Stimulated activated CD8-positive, alpha-beta memory T cell treated with anti-CD3 and anti-CD28 coated beads, Interleukin-15, amount 100 ng/mL, for 48 hours (primary cell): ENCODE measurements at regions not wholly inside any gene's neighbourhood (a gene's known extent, or its start where the extent isn't known, plus 50 kb on each side); places are given as distances from the start of the nearest gene placed in this dataset.

ENCODE experiments used
- DNase-seq, 2 donors: peaks; one replicate each; pipeline ENCODE4 v3.0.0-alpha.2; 2020; ENCODE audit warnings: low read depth in 2 of 2

DNA sequence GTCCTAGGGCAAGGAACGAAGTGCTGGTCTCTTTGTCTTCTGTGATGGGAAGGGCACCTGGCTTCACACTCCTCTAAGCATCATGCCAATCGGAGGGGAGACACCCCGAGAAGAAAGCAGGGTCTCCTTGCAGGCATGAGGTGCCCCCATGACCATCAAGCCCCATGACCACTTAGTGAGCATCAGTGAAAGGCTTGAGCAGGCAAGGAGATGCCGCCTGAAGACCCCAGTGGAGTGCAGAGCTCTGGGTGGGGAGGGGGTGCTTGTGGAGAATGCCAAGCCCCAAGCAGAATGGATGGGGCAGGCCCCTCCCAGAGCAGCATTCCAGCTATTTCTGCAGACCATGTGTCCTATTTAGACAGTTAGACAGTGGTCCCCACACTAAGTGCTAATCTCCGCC lies 232.7 kb upstream of the TNRC6C start:
- DNase-seq, result no peak

GRCh38 chr17:77726549-77727006 lies 231.9 kb upstream of the TNRC6C start:
- DNase-seq, result no peak

DNA sequence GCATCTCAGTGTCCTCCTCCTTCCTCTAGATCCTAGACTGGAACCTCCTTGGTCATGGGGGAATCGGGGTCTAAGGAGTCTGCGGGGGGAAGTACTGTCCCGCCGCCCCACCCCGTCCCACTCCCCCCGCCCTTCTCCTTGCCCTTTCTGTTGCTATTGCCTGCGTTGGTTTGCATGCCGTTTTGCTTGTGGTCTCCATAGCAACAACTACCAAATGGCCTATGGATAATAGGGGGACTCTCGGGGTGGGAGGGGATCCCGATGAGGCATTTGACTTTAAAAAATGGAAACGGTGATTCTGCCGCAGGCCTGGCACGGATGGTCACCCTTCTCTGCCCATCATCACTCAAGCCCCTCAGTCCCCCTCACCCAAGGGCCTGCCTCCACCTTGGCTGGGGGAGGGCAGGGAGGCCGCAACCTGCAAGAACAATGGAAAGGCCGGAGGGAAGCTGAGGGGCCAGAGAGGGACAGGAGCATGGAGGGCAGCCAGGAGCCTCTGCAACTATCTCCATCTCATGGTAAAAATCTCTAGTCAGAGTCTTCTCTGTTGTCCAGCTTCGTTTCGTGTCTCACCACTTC lies 231.4 kb upstream of the TNRC6C start:
- no peak for DNase-seq

DNA sequence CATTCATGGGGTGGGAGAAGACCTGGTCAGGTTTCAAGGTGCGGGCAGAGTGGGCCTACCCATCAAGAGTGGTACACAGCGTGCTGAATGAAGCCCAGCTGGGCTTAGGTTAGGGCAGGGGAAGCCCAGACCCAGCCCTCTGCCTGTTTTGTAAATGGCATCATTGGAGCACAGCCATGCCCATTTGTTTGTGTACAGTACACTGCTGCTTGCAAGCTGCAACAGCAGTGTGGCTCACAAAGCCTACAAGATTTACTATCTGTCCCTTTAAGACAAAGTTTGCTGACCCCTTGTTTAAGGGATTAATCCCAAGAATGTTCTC lies 230.1 kb upstream of the TNRC6C start:
- DNase-seq, result no peak

GRCh38 chr17:77728871-77729270 lies 229.6 kb upstream of the TNRC6C start:
- no peak for DNase-seq

DNA sequence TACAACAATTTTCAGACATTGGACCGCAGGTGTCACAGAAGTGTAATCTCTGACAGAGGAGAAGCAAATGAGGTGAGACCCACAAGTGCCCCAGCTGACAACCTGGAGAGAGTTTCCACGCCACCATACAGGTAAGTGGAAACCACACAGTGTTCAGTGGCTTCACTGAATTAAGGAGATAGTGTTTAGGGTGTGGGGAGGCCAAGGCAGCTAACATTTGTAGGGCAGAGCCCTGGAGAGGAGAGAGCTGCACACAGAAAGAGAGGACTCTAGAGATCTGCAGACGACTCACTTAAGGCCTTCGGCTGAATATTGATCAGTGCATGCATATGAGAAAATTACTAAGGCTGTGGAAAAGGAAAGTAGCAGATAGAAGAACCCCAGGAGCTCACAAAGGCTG lies 228.9 kb upstream of the TNRC6C start:
- no peak for DNase-seq

GRCh38 chr17:77730376-77730775 lies 228.1 kb upstream of the TNRC6C start:
- DNase-seq, result no peak

- no peak for DNase-seq
Observed at GRCh38 chr17:77733576-77734296, 224.8 kb upstream of the TNRC6C start.

DNA sequence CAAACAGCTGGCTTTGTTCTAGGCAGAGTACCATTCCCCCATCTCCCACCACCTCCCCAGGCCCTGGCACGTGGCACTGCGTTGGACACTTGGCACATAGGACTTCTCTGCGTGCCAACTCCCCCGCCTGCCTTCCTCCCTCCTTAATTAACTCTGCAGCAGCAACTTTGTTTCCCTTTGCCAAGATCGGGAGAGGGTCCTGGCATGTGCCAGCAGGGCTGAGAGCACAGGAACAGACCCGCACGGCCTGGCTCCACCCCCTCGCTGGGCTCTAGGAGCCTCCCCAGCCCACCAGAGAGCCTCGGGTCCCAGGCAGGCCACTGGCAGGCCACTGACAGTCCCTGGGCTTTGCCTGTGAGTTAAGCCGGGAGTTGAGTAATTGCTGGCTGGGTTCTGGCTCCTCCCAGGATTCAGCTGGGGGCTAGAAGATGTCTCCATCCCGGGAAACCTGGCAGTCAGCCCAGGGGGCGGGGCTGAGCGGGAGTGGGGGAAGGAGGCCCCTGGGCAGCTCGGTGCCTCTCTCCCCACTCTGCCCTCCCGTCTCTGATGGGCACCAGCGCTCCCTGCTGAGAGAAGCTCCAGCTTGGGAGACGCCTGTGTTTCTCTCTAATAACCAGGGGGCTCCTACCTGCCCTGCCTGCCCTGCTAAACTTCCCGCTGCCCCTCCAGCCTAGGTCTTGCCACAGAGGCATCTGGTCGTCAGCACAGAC lies 224.0 kb upstream of the TNRC6C start:
- no peak for DNase-seq

DNA sequence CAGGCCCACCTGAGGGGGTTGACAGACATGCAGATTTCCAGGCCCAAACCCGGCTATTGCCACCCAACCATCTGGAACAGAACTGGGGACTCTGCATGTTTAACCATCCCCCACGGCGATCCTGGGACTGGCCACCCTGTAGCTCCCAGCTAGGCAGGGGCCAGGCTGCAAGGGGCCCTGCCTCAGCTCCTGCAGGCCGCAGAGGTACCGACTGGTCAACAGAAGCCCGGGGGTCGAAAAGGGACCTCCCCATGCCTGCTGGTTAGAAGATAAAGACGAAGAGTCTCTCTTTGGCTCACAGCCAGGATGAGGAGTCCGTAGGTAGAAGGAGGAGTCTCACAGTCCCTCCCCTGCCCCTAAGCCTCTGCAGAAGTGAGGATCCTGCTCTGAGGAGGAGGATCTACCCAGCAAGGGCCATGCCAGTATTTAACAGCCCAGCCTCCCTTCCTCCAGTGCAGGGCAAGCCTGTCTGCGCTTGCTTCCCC lies 223.4 kb upstream of the TNRC6C start:
- no peak for DNase-seq

- no peak for DNase-seq
Observed at GRCh38 chr17:77735566-77736198, 222.8 kb upstream of the TNRC6C start.

GRCh38 chr17:77736199-77736585 lies 222.3 kb upstream of the TNRC6C start:
- DNase-seq, result no peak

DNA sequence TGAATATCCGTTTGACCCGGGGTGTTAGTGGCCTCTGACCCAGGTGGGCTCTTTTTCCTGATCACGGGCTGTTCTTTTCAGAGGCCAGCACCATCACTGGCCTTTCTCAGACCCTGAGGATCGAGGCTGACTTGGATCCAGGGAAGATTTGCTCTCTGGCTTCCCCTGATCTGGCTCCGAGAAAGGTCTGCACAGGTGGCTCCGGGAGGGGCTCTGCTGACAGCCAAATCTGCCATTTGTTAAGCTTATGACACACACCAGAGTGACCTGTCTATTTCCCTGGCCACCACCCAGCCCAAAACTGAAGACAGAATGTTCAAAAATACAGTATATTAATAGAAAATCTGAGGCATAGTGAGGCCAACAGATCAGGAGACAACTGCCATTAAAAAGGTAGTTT lies 221.8 kb upstream of the TNRC6C start:
- no peak for DNase-seq

- no peak for DNase-seq
Observed at GRCh38 chr17:77737442-77738265, 220.8 kb upstream of the TNRC6C start.

DNA sequence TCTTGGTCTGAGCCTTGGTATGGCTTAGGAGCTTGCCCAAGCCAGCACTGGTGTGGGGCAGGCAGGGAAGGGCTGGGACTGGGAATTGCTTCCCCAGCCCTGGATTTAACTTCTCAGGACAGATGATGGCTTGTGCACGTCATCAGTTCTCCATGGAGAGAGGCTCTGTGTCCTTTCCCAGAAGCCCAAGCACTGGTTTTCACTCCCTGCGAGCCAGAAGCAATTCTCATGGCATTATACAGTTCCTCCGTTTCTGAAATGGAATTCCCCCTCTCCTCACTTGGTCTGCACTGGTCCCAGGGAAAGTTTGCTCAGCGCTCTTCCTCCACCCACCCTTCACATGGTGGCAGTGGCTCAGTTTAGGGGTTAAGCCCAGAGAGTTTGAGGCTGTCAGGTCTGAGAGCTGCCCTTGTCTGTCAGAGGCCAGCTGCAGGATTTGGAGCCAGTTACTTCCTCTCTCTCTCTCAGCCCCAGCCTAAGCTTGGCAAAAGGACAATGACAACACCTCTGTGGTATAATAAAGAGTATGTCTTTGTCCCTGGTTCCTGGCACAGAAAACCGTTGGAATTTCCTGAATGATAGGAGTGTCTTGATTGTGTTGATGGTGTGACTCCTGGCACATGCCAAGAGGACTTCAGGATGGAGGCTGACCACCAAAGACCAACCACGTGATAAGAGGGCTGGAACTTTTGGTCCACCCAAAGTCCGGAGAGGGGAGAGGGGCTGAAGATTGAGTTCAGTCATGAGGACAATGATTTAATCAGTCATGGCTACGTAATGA lies 219.6 kb upstream of the TNRC6C start:
- DNase-seq, result no peak

- no peak for DNase-seq
Observed at GRCh38 chr17:77740481-77740880, 218.0 kb upstream of the TNRC6C start.

GRCh38 chr17:77741109-77741508 lies 217.4 kb upstream of the TNRC6C start:
- DNase-seq, result no peak

DNA sequence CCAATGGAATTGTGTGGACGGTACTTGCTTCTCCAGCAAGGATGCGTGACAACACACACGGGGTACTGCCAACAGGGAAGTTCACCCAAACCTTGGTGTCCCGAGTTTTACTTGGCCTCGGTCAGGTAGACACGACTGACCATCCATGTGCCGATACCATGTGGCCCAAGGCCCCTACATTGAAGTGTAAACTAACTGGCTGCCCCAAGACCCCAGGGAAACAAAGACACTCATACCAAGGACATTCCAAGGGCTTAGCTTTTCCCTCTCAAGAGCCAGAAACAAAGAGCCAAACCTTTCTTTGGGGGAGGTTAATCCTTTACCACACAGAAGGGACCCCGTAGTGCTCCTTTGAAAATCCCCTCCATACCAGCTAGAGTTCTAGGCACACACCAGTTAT lies 215.9 kb upstream of the TNRC6C start:
- no peak for DNase-seq

DNA sequence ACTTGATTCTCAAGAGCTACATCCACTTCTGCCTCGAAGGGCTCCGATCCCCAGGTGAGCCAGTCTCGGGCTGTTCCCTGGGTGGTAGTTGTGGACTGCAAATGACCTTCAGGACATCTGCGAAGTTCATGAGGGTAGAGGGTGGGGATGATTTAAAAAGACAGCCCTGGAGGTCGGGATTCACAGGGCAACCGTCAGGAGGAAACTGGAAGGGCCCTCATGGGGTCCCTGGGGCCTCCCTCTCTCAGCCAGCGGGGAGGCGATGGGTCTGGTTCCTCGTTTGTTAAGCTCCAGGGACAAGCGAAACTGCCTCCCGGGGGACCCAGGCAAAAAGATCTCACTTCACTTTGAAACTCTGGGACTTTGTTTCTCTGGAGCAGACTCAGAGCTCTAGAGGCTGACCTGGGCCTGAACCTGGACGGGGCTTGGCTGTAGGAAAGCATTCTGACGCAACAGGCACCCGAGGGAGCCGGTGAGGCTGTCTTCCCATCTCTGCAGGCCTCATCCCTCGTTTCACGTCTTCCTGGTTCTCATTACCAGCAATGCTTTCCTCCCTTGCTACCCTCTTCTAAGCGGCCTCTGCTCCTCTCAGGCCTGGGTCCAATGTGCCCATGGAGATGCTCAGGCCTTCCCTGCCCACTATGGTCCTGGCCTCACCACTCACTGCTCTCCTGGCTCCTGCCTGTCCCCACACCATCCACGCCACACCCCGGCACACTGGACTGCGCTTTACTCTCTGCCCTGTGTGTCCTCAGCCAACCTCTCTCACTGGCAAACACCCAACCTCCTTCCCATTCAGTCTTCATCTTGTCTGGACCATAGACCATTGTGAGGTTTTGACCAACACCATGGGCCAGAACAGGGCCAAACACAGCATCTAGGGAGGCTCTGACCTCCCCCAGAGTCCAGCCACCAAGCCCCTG lies 214.2 kb upstream of the TNRC6C start:
- DNase-seq, result no peak

DNA sequence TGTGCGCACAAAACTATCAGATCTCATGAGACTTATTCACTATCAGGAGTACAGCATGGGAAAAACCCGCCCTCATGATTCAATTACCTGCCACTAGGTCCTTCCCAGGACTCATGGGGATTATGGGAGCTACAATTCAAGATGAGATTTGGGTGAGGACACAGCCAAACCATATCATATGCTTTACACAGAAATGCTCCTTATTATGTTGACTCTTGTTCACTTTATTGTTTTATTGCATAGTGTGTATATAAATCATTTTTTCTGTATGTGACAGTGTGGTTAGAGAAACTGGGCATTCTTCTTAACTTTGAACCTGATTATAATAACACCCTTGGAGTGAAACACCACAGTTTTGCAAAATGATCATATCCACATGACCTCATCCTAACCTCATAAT lies 212.8 kb upstream of the TNRC6C start:
- no peak for DNase-seq
